Ramos (cell line): ENCODE measurements at regions not wholly inside any gene's neighbourhood (a gene's known extent, or its start where the extent isn't known, plus 50 kb on each side); places are given as distances from the start of the nearest gene placed in this dataset.

ENCODE experiments used
- in situ Hi-C: fragments of 300-500 bp; cut with MboI; formaldehyde crosslinking; loops from one replicate; pipeline ENCODE4 v1.14.3; 2022; ENCODE audit warnings: low sequenced_read_pairs; ENCODE audit not compliant: unreplicated experiment

- in situ Hi-C loops, result loop anchor here (10.0 kb wide), 1 partner anchor 343 kb away; no protein-coding TSS in a partner anchor
Measured at GRCh38 chr13:99911965-99912566, 59.5 kb downstream of the ZIC5 start.

- in situ Hi-C loops, result loop anchor here (10.0 kb wide), 1 partner anchor 343 kb away; no protein-coding TSS in a partner anchor
Measured at GRCh38 chr13:99911069-99911964, 60.2 kb downstream of the ZIC5 start.

GRCh38 chr13:99909836-99910619 is 61.5 kb downstream of the ZIC5 start:
- in situ Hi-C loops, result loop anchor here (10.0 kb wide), 2 partner anchors 345 to 605 kb away; no protein-coding TSS in a partner anchor

GRCh38 chr13:99909097-99909835 is 62.3 kb downstream of the ZIC5 start:
- in situ Hi-C loops, result loop anchor here (10.0 kb wide), 1 partner anchor 606 kb away; no protein-coding TSS in a partner anchor

- in situ Hi-C loops, result loop anchor here (10.0 kb wide), 1 partner anchor 607 kb away; no protein-coding TSS in a partner anchor
Measured at GRCh38 chr13:99908140-99908803, 63.3 kb downstream of the ZIC5 start.

GRCh38 chr13:99907627-99908026 is 63.9 kb downstream of the ZIC5 start:
- in situ Hi-C loops, result loop anchor here (10.0 kb wide), 1 partner anchor 607 kb away; no protein-coding TSS in a partner anchor

GRCh38 chr13:99907038-99907437 is 64.5 kb downstream of the ZIC5 start:
- in situ Hi-C loops, result loop anchor here (10.0 kb wide), 1 partner anchor 608 kb away; no protein-coding TSS in a partner anchor

GRCh38 chr13:99905814-99906213 is 65.8 kb downstream of the ZIC5 start:
- in situ Hi-C loops, result loop anchor here (10.0 kb wide), 1 partner anchor 609 kb away; no protein-coding TSS in a partner anchor

- in situ Hi-C loops, result loop anchor here (10.0 kb wide), 1 partner anchor 610 kb away; no protein-coding TSS in a partner anchor
Measured at GRCh38 chr13:99905224-99905623, 66.3 kb downstream of the ZIC5 start.

- in situ Hi-C loops, result loop anchor here (10.0 kb wide), 1 partner anchor 612 kb away; no protein-coding TSS in a partner anchor
Measured at GRCh38 chr13:99903140-99903539, 68.4 kb downstream of the ZIC5 start.

- in situ Hi-C loops, result loop anchor here (10.0 kb wide), 1 partner anchor 612 kb away; no protein-coding TSS in a partner anchor
Measured at GRCh38 chr13:99902657-99903056, 68.9 kb downstream of the ZIC5 start.

GRCh38 chr13:99900960-99901359 is 70.6 kb downstream of the ZIC5 start:
- in situ Hi-C loops, result loop anchor here (10.0 kb wide), 1 partner anchor 614 kb away; no protein-coding TSS in a partner anchor

- in situ Hi-C loops, result no loop called here
Measured at GRCh38 chr13:99898421-99898820, 73.1 kb downstream of the ZIC5 start.

GRCh38 chr13:99897076-99897440 is 74.5 kb downstream of the ZIC5 start:
- in situ Hi-C loops, result no loop called here

GRCh38 chr13:99896369-99897075 is 75.0 kb downstream of the ZIC5 start:
- in situ Hi-C loops, result no loop called here

GRCh38 chr13:99895444-99896368 is 75.9 kb downstream of the ZIC5 start:
- in situ Hi-C loops, result no loop called here

GRCh38 chr13:99894840-99895443 is 76.6 kb downstream of the ZIC5 start:
- in situ Hi-C loops, result no loop called here
